KBM-7 (cell line): ENCODE measurements at regions not wholly inside any gene's neighbourhood (a gene's known extent, or its start where the extent isn't known, plus 50 kb on each side); places are given as distances from the start of the nearest gene placed in this dataset.

ENCODE experiments used
- DNase-seq: peaks from one replicate; pipeline ENCODE4 v3.0.0-alpha.2; 2015
- in situ Hi-C: fragments of 300-500 bp; cut with MboI; formaldehyde crosslinking; loops from 2 replicates; pipeline ENCODE4 v1.14.3; 2020; ENCODE audit warnings: low sequenced_read_pairs, low pct_unique_long_range_greater_than_20kb, mixed read lengths

GRCh38 chr1:218209351-218209861 lies 75.7 kb upstream of the RRP15 start:
- in situ Hi-C loops = no loop called here
- DNase-seq = no peak

- in situ Hi-C loops = no loop called here
- DNase-seq = no peak
These were observed 73.9 kb upstream of the RRP15 start for GRCh38 chr1:218211241-218211640.

- DNase-seq = no peak
- in situ Hi-C loops = no loop called here
These were observed 68.1 kb upstream of the RRP15 start for GRCh38 chr1:218217040-218217439.

GRCh38 chr1:218219460-218219859 lies 65.6 kb upstream of the RRP15 start:
- in situ Hi-C loops = no loop called here

GRCh38 chr1:218224101-218224500 lies 61.0 kb upstream of the RRP15 start:
- no peak for DNase-seq
- in situ Hi-C loops = no loop called here

More at GRCh38 chr1:218219460-218219859, 65.6 kb upstream of the RRP15 start:
- DNase-seq = no peak

- DNase-seq = no peak
- in situ Hi-C loops = no loop called here
These were observed 59.1 kb upstream of the RRP15 start for GRCh38 chr1:218226005-218226404.
